GM19463 (cell line): ENCODE measurements at regions not wholly inside any gene's neighbourhood (a gene's known extent, or its start where the extent isn't known, plus 50 kb on each side); places are given as distances from the start of the nearest gene placed in this dataset.
"Not testable (repeated sequence)": the region's sequence is repeated elsewhere in the genome, so short reads cannot be mapped to it uniquely, and the experiment has no call there.

Experiments used
- ATAC-seq: cut with Tn5 transposase; IDR thresholded peaks from one replicate; pipeline ENCODE4 v1.9.1; 2021; ENCODE audit warnings: mild to moderate bottlenecking, moderate library complexity; ENCODE audit not compliant: unreplicated experiment

GRCh38 chr7:53383131-53383530 lies 347.7 kb downstream of the POM121L12 start:
- ATAC-seq, result no peak

GRCh38 chr7:53385239-53385638 lies 349.8 kb downstream of the POM121L12 start:
- not testable (repeated sequence) for ATAC-seq

GRCh38 chr7:53387515-53387914 lies 352.1 kb downstream of the POM121L12 start:
- ATAC-seq, result no peak

GRCh38 chr7:53397911-53398310 lies 362.5 kb downstream of the POM121L12 start:
- no peak for ATAC-seq

GRCh38 chr7:53398566-53398965 lies 363.1 kb downstream of the POM121L12 start:
- ATAC-seq, result no peak

- no peak for ATAC-seq
These were observed 377.6 kb downstream of the POM121L12 start for GRCh38 chr7:53413021-53413420.

- no peak for ATAC-seq
These were observed 380.4 kb downstream of the POM121L12 start for GRCh38 chr7:53415816-53416215.

- ATAC-seq, result no peak
These were observed 383.5 kb downstream of the POM121L12 start for GRCh38 chr7:53418834-53419482.

GRCh38 chr7:53420550-53420949 lies 385.1 kb downstream of the POM121L12 start:
- ATAC-seq, result no peak

- ATAC-seq, result no peak
These were observed 386.9 kb downstream of the POM121L12 start for GRCh38 chr7:53422291-53422690.

- ATAC-seq, result no peak
These were observed 390.8 kb downstream of the POM121L12 start for GRCh38 chr7:53426145-53426750.

GRCh38 chr7:53428045-53428444 lies 392.6 kb downstream of the POM121L12 start:
- ATAC-seq, result no peak

GRCh38 chr7:53431901-53432300 lies 396.5 kb downstream of the POM121L12 start:
- no peak for ATAC-seq

- ATAC-seq, result no peak
These were observed 401.9 kb downstream of the POM121L12 start for GRCh38 chr7:53437336-53437735.

- no peak for ATAC-seq
These were observed 410.7 kb downstream of the POM121L12 start for GRCh38 chr7:53446170-53446569.

GRCh38 chr7:53458636-53459035 lies 423.2 kb downstream of the POM121L12 start:
- ATAC-seq, result no peak

- ATAC-seq, result no peak
These were observed 430.9 kb downstream of the POM121L12 start for GRCh38 chr7:53466371-53466770.

GRCh38 chr7:53470336-53470970 lies 435.0 kb downstream of the POM121L12 start:
- ATAC-seq, result no peak

GRCh38 chr7:53473371-53473770 lies 437.9 kb downstream of the POM121L12 start:
- ATAC-seq, result no peak

- no peak for ATAC-seq
These were observed 440.3 kb downstream of the POM121L12 start for GRCh38 chr7:53475776-53476175.

GRCh38 chr7:53476566-53476965 lies 441.1 kb downstream of the POM121L12 start:
- ATAC-seq, result no peak

- ATAC-seq, result no peak
These were observed 449.9 kb downstream of the POM121L12 start for GRCh38 chr7:53485354-53485753.
